Muscle of back (tissue), 3 donors: ENCODE measurements at regions not wholly inside any gene's neighbourhood (a gene's known extent, or its start where the extent isn't known, plus 50 kb on each side); places are given as distances from the start of the nearest gene placed in this dataset.

Experiments
- DNase-seq, 3 donors: peaks; one replicate each; pipeline versions ENCODE4 v3.0.0 to v3.0.0-alpha.2; 2013

- DNase-seq, result no peak
Observed at GRCh38 chr1:163013826-163014600, 55.1 kb upstream of the RGS4 start.

GRCh38 chr1:163006051-163006834 is 62.9 kb upstream of the RGS4 start:
- DNase-seq, result no peak

- peak in 1 of 3 donors; percentile 54 for DNase-seq
Observed at GRCh38 chr1:162997499-162998285, 71.5 kb upstream of the RGS4 start.

- no peak for DNase-seq
Observed at GRCh38 chr1:162996261-162996660, 72.9 kb upstream of the RGS4 start.

- DNase-seq, result no peak
Observed at GRCh38 chr1:162994921-162995320, 74.2 kb upstream of the RGS4 start.

- no peak for DNase-seq
Observed at GRCh38 chr1:162993846-162994245, 75.3 kb upstream of the RGS4 start.

- no peak for DNase-seq
Observed at GRCh38 chr1:162992945-162993344, 76.2 kb upstream of the RGS4 start.

- DNase-seq, result no peak
Observed at GRCh38 chr1:162991444-162991843, 77.7 kb upstream of the RGS4 start.

- DNase-seq, result no peak
Observed at GRCh38 chr1:162990665-162991064, 78.5 kb upstream of the RGS4 start.

- DNase-seq, result no peak
Observed at GRCh38 chr1:162988869-162989268, 80.3 kb upstream of the RGS4 start.

GRCh38 chr1:162987866-162988265 is 81.3 kb upstream of the RGS4 start:
- peak in 1 of 3 donors; percentile 19 for DNase-seq

- DNase-seq, result no peak
Observed at GRCh38 chr1:162985816-162986435, 83.2 kb upstream of the RGS4 start.

- DNase-seq, result peak in 1 of 3 donors; percentile 46
Observed at GRCh38 chr1:162984699-162985098, 84.5 kb upstream of the RGS4 start.

GRCh38 chr1:162983671-162984425 is 85.3 kb upstream of the RGS4 start:
- DNase-seq, result no peak

GRCh38 chr1:162982364-162982763 is 86.8 kb upstream of the RGS4 start:
- DNase-seq, result no peak

GRCh38 chr1:162977944-162978568 is 91.1 kb upstream of the RGS4 start:
- DNase-seq, result no peak

- no peak for DNase-seq
Observed at GRCh38 chr1:162976628-162977027, 92.5 kb upstream of the RGS4 start.

- DNase-seq, result no peak
Observed at GRCh38 chr1:162974810-162975209, 94.4 kb upstream of the RGS4 start.

GRCh38 chr1:162973381-162973795 is 95.8 kb upstream of the RGS4 start:
- DNase-seq, result peak in 1 of 3 donors; percentile 81

- no peak for DNase-seq
Observed at GRCh38 chr1:162972773-162973172, 96.4 kb upstream of the RGS4 start.

- DNase-seq, result no peak
Observed at GRCh38 chr1:162970021-162970420, 99.1 kb upstream of the RGS4 start.
